NCI-H345 treated with DMSO at 0.1 percent for 48 hours (cell line): ENCODE measurements at regions not wholly inside any gene's neighbourhood (a gene's known extent, or its start where the extent isn't known, plus 50 kb on each side); places are given as distances from the start of the nearest gene placed in this dataset.

Experiments used
- DNase-seq: peaks from one replicate; lab custom pipeline; 2025; ENCODE audit not compliant: unreplicated experiment; lab: John Stamatoyannopoulos, UW

GRCh38 chr5:85168474-85168873 lies 783.8 kb upstream of the EDIL3 start:
- DNase-seq = no peak

DNA sequence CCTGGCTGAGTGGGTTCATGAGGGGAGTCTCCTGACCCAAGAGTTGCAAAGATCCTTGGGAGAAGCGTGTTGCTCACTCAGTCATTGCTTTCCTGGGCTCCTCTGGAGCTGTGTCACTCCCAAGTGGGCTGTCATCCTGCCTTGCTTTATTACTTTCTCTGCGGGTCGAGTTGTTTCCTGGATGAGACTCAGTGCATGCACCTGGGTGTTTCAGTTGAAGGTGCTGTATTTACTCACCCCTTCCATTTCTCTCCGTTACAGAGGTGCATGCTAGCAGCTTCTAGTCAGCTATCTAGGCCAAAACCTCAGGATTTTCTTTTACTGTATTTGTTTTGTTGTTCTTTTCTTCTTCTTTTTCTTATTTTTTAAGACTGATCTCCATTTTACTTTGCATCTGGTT lies 785.5 kb upstream of the EDIL3 start:
- no peak for DNase-seq

- no peak for DNase-seq
Observed at GRCh38 chr5:85173469-85173868, 788.8 kb upstream of the EDIL3 start.

DNA sequence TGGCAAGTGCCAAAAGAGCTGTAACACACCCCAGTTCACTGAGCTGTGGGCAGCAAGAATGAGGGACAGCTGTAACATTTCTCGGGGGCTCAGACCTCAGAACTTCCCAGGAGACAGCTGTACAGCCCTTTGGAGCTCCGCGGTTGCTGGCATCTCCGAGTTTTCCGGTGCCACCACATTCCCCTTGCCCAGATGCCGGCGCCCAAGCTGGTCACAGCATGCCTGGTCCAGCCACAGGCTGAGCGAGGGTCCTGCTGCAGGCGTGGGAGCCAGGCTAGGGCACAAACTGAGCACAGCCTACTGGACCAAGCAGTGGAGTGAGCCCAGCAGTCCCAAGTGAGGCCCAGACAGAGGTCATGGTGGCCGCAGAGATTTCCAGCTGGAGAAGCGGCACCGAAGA lies 797.7 kb upstream of the EDIL3 start:
- DNase-seq = no peak

GRCh38 chr5:85204289-85204688 lies 819.6 kb upstream of the EDIL3 start:
- DNase-seq = no peak

- no peak for DNase-seq
Observed at GRCh38 chr5:85205430-85205829, 820.8 kb upstream of the EDIL3 start.

- DNase-seq = no peak
Observed at GRCh38 chr5:85225388-85225787, 840.7 kb upstream of the EDIL3 start.

- DNase-seq = no peak
Observed at GRCh38 chr5:85249204-85249603, 864.5 kb upstream of the EDIL3 start.

DNA sequence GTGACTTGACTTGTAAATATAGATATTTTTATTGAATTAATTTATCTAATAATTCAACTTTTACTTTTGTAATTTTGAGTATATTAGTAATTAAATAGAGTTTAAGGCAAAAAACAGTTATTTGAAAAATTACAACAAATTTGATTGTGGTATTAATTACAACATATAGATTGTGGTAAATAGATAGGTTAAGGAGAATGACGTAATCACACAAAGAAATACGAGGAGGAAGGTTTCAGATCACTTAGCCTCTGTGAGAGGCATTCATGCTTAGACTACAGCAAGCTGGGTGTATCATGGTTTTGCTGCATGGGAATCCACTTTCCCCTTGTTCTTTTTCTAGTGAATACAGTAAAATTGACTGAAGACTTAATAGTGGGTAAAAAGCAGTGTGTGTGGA lies 878.4 kb upstream of the EDIL3 start:
- DNase-seq = no peak

DNA sequence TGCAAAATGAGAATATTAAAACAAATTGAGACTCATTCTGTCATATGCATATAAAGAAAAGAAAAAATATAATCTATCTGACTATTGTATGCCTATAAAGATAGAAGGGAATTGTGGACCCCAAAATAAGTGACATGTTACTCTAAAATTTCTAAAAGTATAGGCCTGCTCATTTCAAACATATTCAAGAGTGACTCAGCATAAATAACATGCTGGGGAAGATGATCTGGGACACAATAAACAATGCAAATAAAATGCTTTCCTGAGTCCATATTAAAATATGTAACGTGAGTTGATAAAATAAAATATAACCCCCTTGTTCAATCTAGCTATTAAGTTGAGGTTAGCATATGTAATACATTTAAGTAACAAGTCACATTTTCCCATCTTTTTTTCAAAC lies 882.0 kb upstream of the EDIL3 start:
- no peak for DNase-seq

DNA sequence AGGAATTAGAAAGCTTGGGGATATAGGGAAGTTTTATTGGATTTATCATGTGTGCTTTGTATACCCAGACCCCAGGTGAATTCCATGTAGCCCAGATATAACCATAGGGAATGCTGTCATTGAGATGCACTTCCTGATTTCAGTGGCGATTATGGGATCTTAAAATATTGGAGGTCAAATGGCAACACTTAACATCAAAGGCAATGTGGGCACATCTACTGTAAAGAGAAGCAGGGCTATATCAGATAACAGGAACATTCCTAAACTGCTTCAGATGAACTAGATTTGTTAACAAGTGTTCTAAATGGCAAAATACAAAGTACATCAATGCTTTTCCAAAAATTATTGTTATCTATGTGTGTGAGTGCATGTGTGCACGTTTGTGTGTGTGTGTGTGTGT lies 883.5 kb upstream of the EDIL3 start:
- DNase-seq = no peak

GRCh38 chr5:85278193-85278592 lies 893.5 kb upstream of the EDIL3 start:
- no peak for DNase-seq

GRCh38 chr5:85288914-85289313 lies 904.2 kb upstream of the EDIL3 start:
- no peak for DNase-seq

GRCh38 chr5:85293145-85293785 lies 908.6 kb upstream of the EDIL3 start:
- no peak for DNase-seq

DNA sequence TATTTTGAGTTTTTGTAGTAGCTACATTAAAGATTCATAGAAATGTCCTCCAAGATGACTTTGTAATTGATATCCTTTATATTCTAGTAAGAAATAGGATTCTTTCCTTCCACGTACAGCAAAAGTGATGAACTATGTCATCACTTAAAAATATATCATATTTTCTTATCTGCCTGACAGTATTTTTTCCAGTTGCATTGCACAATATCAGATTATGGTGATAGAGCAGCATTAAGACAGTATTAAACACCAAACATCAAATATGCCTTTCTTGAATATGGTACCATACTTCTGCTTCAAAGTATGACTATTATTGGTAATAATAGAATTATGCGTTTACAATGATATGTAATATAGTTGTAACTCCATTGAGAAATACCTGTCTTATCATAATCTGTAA lies 919.8 kb upstream of the EDIL3 start:
- no peak for DNase-seq

- no peak for DNase-seq
Observed at GRCh38 chr5:85305766-85306165, 921.1 kb upstream of the EDIL3 start.

DNA sequence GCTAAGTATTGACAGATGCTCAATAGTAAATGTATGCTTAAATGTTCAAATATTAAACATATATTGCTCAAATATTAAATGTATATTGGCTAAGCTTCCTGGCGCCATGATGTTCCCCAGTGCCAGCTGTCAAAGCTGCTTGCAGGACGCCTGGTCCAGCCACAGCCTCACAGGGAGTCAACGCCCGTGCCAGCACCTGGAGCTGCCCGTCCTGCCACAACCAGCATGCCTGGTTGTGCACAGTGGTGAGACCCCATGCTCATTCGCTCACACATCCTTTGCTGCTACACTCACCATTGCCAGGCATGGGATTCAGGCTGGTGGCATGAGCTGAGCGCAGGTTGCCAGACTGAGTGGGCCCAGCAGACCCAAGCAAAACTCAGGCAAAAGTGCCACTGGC lies 926.9 kb upstream of the EDIL3 start:
- DNase-seq = no peak

- no peak for DNase-seq
Observed at GRCh38 chr5:85320495-85320894, 935.8 kb upstream of the EDIL3 start.

GRCh38 chr5:85333276-85333675 lies 948.6 kb upstream of the EDIL3 start:
- no peak for DNase-seq

DNA sequence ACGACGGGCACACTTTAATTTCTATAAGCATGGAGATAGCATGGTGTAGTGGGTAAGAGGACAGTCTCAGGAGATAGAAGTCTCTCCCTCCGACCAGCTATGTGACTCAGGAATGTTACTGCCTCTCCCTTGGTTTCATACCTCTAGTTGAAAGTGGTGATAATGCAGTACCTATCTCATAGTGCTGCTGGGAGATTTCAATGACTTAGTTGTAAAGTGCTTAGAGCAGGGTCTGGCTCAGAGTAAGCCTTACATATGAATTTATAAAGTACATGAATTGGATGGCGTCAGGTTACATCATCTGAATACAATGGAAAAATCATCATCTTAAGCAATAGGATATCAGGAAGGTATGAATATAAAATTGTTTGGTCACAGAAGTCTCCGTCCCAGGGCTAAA lies 952.8 kb upstream of the EDIL3 start:
- no peak for DNase-seq

- DNase-seq = no peak
Observed at GRCh38 chr5:85340790-85341189, 956.1 kb upstream of the EDIL3 start.

DNA sequence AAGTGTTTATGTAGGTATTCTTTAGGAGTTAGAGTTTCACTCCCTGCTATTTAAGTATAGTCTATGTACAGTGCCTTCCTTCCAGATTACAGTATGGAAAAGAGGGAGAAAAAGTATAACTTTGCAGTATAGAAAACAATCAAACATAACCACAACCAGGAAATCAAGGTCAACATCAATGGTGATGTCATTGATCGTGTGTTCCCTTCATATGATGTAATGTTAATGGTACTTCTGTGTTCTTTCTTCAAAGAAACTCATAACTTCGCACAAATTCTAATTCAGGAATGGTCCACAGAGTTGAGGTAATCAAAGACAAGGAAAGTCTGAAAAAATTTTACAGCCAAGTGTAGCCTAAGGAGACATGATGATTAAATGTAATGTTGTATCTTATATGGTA lies 961.1 kb upstream of the EDIL3 start:
- DNase-seq = no peak

DNA sequence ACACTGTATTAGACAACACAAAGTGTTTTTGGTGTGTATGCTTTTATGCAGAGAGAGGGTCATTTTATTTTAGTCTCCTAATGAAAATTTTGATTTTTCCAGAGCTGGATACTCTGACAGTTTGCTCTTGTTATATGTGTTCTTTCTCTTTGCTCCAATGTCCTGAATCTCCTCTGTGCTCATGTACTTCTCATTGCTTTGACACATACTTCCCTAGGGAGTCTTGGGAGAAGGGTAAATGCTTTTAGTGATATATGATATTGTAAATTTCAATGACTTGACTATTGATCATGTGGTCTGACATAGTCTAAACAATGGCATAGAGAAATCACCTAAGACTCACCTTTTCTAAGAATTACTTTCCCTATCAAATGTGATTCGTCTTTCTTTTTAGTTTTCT lies 972.6 kb upstream of the EDIL3 start:
- no peak for DNase-seq

GRCh38 chr5:85375525-85375924 lies 990.8 kb upstream of the EDIL3 start:
- no peak for DNase-seq
